ENCODE measurements at regions not wholly inside any gene's neighbourhood (a gene's known extent, or its start where the extent isn't known, plus 50 kb on each side); places are given as distances from the start of the nearest gene placed in this dataset.

GRCh38 chr6:133170602-133171001, 70.6 kb upstream of the EYA4 start:
- TF ChIP-seq, protein P1, sequence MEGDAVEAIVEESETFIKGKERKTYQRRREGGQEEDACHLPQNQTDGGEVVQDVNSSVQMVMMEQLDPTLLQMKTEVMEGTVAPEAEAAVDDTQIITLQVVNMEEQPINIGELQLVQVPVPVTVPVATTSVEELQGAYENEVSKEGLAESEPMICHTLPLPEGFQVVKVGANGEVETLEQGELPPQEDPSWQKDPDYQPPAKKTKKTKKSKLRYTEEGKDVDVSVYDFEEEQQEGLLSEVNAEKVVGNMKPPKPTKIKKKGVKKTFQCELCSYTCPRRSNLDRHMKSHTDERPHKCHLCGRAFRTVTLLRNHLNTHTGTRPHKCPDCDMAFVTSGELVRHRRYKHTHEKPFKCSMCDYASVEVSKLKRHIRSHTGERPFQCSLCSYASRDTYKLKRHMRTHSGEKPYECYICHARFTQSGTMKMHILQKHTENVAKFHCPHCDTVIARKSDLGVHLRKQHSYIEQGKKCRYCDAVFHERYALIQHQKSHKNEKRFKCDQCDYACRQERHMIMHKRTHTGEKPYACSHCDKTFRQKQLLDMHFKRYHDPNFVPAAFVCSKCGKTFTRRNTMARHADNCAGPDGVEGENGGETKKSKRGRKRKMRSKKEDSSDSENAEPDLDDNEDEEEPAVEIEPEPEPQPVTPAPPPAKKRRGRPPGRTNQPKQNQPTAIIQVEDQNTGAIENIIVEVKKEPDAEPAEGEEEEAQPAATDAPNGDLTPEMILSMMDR (IDR thresholded peaks at IDR 0.05; ENCODE audit: poor library complexity), result no peak
- no peak for TF ChIP-seq EZH2phosphoT487 (IDR thresholded peaks at IDR 0.05; ENCODE audit: low read depth, severe bottlenecking, unreplicated experiment)
